Mesothelial cell of epicardium (in vitro differentiated cells): ENCODE measurements at regions not wholly inside any gene's neighbourhood (a gene's known extent, or its start where the extent isn't known, plus 50 kb on each side); places are given as distances from the start of the nearest gene placed in this dataset.

Source experiments
- DNase-seq, 2 experiments: peaks; one replicate each; pipeline ENCODE4 v3.0.0; 2021; ENCODE audit warnings: low spot score in 2 of 2; ENCODE audit not compliant: unreplicated experiment in 2 of 2
- H3K27ac Mint-ChIP-seq: 2 replicates; pipeline ENCODE4 v1.8.0; 2021; ENCODE audit warnings: mixed read lengths
- H3K27me3 Mint-ChIP-seq: 2 replicates; pipeline ENCODE4 v1.8.0; 2021; ENCODE audit warnings: low read depth, mixed read lengths
- H3K36me3 Mint-ChIP-seq: 2 replicates; pipeline ENCODE4 v1.8.0; 2021; ENCODE audit warnings: mixed read lengths
- H3K4me1 Mint-ChIP-seq: 2 replicates; pipeline ENCODE4 v1.8.0; 2021; ENCODE audit warnings: mixed read lengths
- H3K4me3 Mint-ChIP-seq: 2 replicates; pipeline ENCODE4 v1.8.0; 2021; ENCODE audit warnings: mild to moderate bottlenecking, moderate library complexity, mixed read lengths
- H3K9me3 Mint-ChIP-seq: 2 replicates; pipeline ENCODE4 v1.8.0; 2021; ENCODE audit warnings: mixed read lengths
- CTCF ChIP-seq: fragments of 200-600 bp; sonication (generic); IDR thresholded peaks from one replicate; pipeline ENCODE4 v1.5.0; 2021; ENCODE audit warnings: antibody characterized with exemption; ENCODE audit not compliant: unreplicated experiment

- no peak for DNase-seq
- Mint-ChIP-seq H3K36me3 (no peaks in the 10 kb centered on the region), H3K4me1 (peaks cover 8% of the 10 kb centered on the region), H3K27me3 (peaks cover 11% of the 10 kb centered on the region), H3K27ac (no peak overlapping the region), H3K4me3 (no peak overlapping the region), H3K9me3 (peaks cover 3% of the 10 kb centered on the region)
- no peak for TF ChIP-seq CTCF
Observed at GRCh38 chr11:134536219-134536618, 124.2 kb upstream of the B3GAT1 start.

GRCh38 chr11:134535029-134536025 is 123.3 kb upstream of the B3GAT1 start:
- no peak for TF ChIP-seq CTCF
- no peaks in the 10 kb centered on the region for H3K36me3 Mint-ChIP-seq
- peaks cover 9% of the 10 kb centered on the region for H3K27me3 Mint-ChIP-seq
- H3K27ac Mint-ChIP-seq = no peak overlapping the region
- no peak overlapping the region for H3K4me3 Mint-ChIP-seq
- peaks cover 12% of the 10 kb centered on the region for H3K4me1 Mint-ChIP-seq
- no peaks in the 10 kb centered on the region for H3K9me3 Mint-ChIP-seq
- peak in 1 of 2 experiments; percentile 27 for DNase-seq

- TF ChIP-seq CTCF = no peak
- H3K9me3 Mint-ChIP-seq = no peaks in the 10 kb centered on the region
- H3K27me3 Mint-ChIP-seq = peaks cover 8% of the 10 kb centered on the region
- H3K36me3 Mint-ChIP-seq = no peaks in the 10 kb centered on the region
- H3K4me3 Mint-ChIP-seq = no peak overlapping the region
- H3K4me1 Mint-ChIP-seq = peaks cover 12% of the 10 kb centered on the region
- H3K27ac Mint-ChIP-seq = no peak overlapping the region
- peak in 1 of 2 experiments; percentile 11 for DNase-seq
Observed at GRCh38 chr11:134533511-134533910, 121.5 kb upstream of the B3GAT1 start.

- H3K9me3 Mint-ChIP-seq = no peaks in the 10 kb centered on the region
- DNase-seq = peak in 1 of 2 experiments; percentile 33
- H3K36me3 Mint-ChIP-seq = no peaks in the 10 kb centered on the region
- H3K4me3 Mint-ChIP-seq = no peak overlapping the region
- H3K4me1 Mint-ChIP-seq = peaks cover 12% of the 10 kb centered on the region
- no peak for TF ChIP-seq CTCF
- H3K27ac Mint-ChIP-seq = no peak overlapping the region
- H3K27me3 Mint-ChIP-seq = peaks cover 10% of the 10 kb centered on the region
Observed at GRCh38 chr11:134532921-134533421, 120.9 kb upstream of the B3GAT1 start.

GRCh38 chr11:134532131-134532920 is 120.3 kb upstream of the B3GAT1 start:
- TF ChIP-seq CTCF = no peak
- H3K4me1 Mint-ChIP-seq = peaks cover 10% of the 10 kb centered on the region
- H3K36me3 Mint-ChIP-seq = no peaks in the 10 kb centered on the region
- no peaks in the 10 kb centered on the region for H3K9me3 Mint-ChIP-seq
- peaks cover 8% of the 10 kb centered on the region for H3K27me3 Mint-ChIP-seq
- no peak overlapping the region for H3K4me3 Mint-ChIP-seq
- peak in 1 of 2 experiments; percentile 34 for DNase-seq
- no peak overlapping the region for H3K27ac Mint-ChIP-seq
